GM23338 (cell line): ENCODE measurements at regions not wholly inside any gene's neighbourhood (a gene's known extent, or its start where the extent isn't known, plus 50 kb on each side); places are given as distances from the start of the nearest gene placed in this dataset.

ENCODE experiments used
- ATAC-seq: fragments of 200-7000 bp; cut with Tn5 transposase; 3 replicates; pipeline ENCODE4 v1.9.1; 2020
- DNase-seq: peaks from one replicate; pipeline ENCODE4 v3.0.0-alpha.2; 2015; ENCODE audit warnings: low spot score
- H2AFZ ChIP-seq: fragments of 200-600 bp; sonication (generic); 2 replicates; pipeline ENCODE4 v1.8.0; 2016; ENCODE audit warnings: antibody characterized with exemption, mild to moderate bottlenecking, moderate library complexity
- H3F3A ChIP-seq: fragments of 200-600 bp; sonication (generic); replicated peaks from 2 replicates; pipeline ENCODE4 v1.8.0; 2017; ENCODE audit warnings: antibody characterized with exemption, mixed run types, low read depth
- H3K27ac ChIP-seq: fragments of 200-600 bp; sonication (generic); 2 replicates; pipeline ENCODE4 v1.6.1; 2016; ENCODE audit warnings: low read depth
- H3K27me3 ChIP-seq: fragments of 200-600 bp; sonication (generic); 2 replicates; pipeline ENCODE4 v1.8.0; 2016; ENCODE audit warnings: mild to moderate bottlenecking, mixed run types, moderate library complexity; ENCODE audit not compliant: insufficient read depth
- H3K36me3 ChIP-seq: fragments of 200-600 bp; sonication (generic); 2 replicates; pipeline ENCODE4 v1.8.0; 2016; ENCODE audit warnings: mild to moderate bottlenecking; ENCODE audit not compliant: insufficient read depth
- H3K4me1 ChIP-seq: fragments of 200-600 bp; sonication (generic); 2 replicates; pipeline ENCODE4 v1.8.0; 2016; ENCODE audit warnings: mild to moderate bottlenecking, moderate library complexity; ENCODE audit not compliant: insufficient read depth
- H3K4me2 ChIP-seq: fragments of 200-600 bp; sonication (generic); 2 replicates; pipeline ENCODE4 v1.7.1; 2017; ENCODE audit warnings: mixed run types
- H3K4me3 ChIP-seq: fragments of 200-600 bp; sonication (generic); 2 replicates; pipeline ENCODE4 v1.6.1; 2016; ENCODE audit warnings: mixed run types
- H3K79me2 ChIP-seq: fragments of 200-600 bp; sonication (generic); replicated peaks from 2 replicates; pipeline ENCODE4 v1.8.0; 2017; ENCODE audit warnings: mild to moderate bottlenecking; ENCODE audit not compliant: insufficient read depth
- H3K9me2 ChIP-seq: fragments of 200-600 bp; sonication (generic); 2 replicates; pipeline ENCODE4 v1.8.0; 2017; ENCODE audit not compliant: insufficient read depth
- H4K20me1 ChIP-seq: fragments of 200-600 bp; sonication (generic); replicated peaks from 2 replicates; pipeline ENCODE4 v1.8.0; 2017; ENCODE audit warnings: mild to moderate bottlenecking; ENCODE audit not compliant: insufficient read depth
- H3K27ac Mint-ChIP-seq: 2 replicates; pipeline ENCODE4 v1.8.0; 2020; ENCODE audit warnings: inconsistent platforms, mild to moderate bottlenecking, moderate library complexity, mixed read lengths
- H3K27me3 Mint-ChIP-seq: 3 replicates; pipeline ENCODE4 v1.8.0; 2022; ENCODE audit warnings: low read depth, mild to moderate bottlenecking, moderate library complexity, mixed read lengths, inconsistent platforms; ENCODE audit not compliant: insufficient read depth, poor library complexity
- H3K36me3 Mint-ChIP-seq: 3 replicates; pipeline ENCODE4 v1.8.0; 2021; ENCODE audit warnings: low read depth, mild to moderate bottlenecking, inconsistent platforms, moderate library complexity, mixed read lengths
- H3K4me1 Mint-ChIP-seq: 3 replicates; pipeline ENCODE4 v1.8.0; 2020; ENCODE audit warnings: mild to moderate bottlenecking, inconsistent platforms, mixed read lengths
- H3K4me3 Mint-ChIP-seq: 3 replicates; pipeline ENCODE4 v1.8.0; 2021; ENCODE audit warnings: moderate library complexity, mild to moderate bottlenecking, inconsistent platforms, mixed read lengths
- H3K9me3 Mint-ChIP-seq: 3 replicates; pipeline ENCODE4 v1.8.0; 2020; ENCODE audit warnings: moderate library complexity, mild to moderate bottlenecking, inconsistent platforms, mixed read lengths
- CREB1 ChIP-seq: fragments of 250-450 bp; sonication (Bioruptor Pico); IDR thresholded peaks from 2 replicates; pipeline ENCODE4 v1.5.0; 2020; ENCODE audit warnings: low read depth, mild to moderate bottlenecking, moderate library complexity
- CTCF ChIP-seq, 2 experiments: fragments of 200-600 bp in 1 of 2; sonication (generic) in 1 of 2; conservative IDR thresholded peaks; 2 replicates each; pipeline versions ENCODE4 v1.5.1 to v1.6.1; 2016 to 2017; ENCODE audit warnings: antibody characterized with exemption in 2 of 2, low read depth in 2 of 2, mild to moderate bottlenecking in 2 of 2, moderate library complexity in 1 of 2
- EZH2 ChIP-seq: fragments of 200-600 bp; sonication (generic); IDR thresholded peaks from one replicate; pipeline ENCODE4 v1.8.0; 2017; ENCODE audit warnings: antibody characterized with exemption, mild to moderate bottlenecking, low read depth; ENCODE audit not compliant: unreplicated experiment
- EZH2phosphoT487 ChIP-seq: fragments of 200-600 bp; sonication (generic); IDR thresholded peaks from one replicate; pipeline ENCODE4 v1.8.1; 2018; ENCODE audit warnings: antibody characterized with exemption; ENCODE audit not compliant: unreplicated experiment
- JUNB ChIP-seq: IDR thresholded peaks from one replicate; pipeline ENCODE4 v1.6.1; 2016; ENCODE audit warnings: antibody characterized with exemption; ENCODE audit not compliant: unreplicated experiment
- NANOG ChIP-seq: IDR thresholded peaks from 2 replicates; pipeline ENCODE4 v1.6.1; 2016; ENCODE audit warnings: antibody characterized with exemption, borderline replicate concordance
- POLR2AphosphoS5 ChIP-seq: IDR thresholded peaks from 2 replicates; pipeline ENCODE4 v1.6.1; 2016; ENCODE audit warnings: antibody characterized with exemption, low read depth
- STAT1 ChIP-seq: IDR thresholded peaks from one replicate; pipeline ENCODE4 v1.6.1; 2016; ENCODE audit warnings: antibody characterized with exemption; ENCODE audit not compliant: unreplicated experiment
- ZNF114 ChIP-seq: fragments of 250-450 bp; sonication (Bioruptor Pico); IDR thresholded peaks from 2 replicates; pipeline ENCODE4 v1.5.0; 2020; ENCODE audit warnings: mild to moderate bottlenecking, moderate library complexity
- ZNF331 ChIP-seq: fragments of 250-450 bp; sonication (Bioruptor Pico); IDR thresholded peaks from 2 replicates; pipeline ENCODE4 v1.5.0; 2020; ENCODE audit warnings: low read depth, mild to moderate bottlenecking, moderate library complexity
- TF ChIP-seq, protein P1 (sequence below): fragments of 250-450 bp; sonication (Bioruptor Pico); IDR thresholded peaks from 2 replicates; pipeline ENCODE4 v1.5.0; 2020; ENCODE audit warnings: mild to moderate bottlenecking, moderate library complexity
- TF ChIP-seq, protein P2 (sequence below): IDR thresholded peaks from one replicate; pipeline ENCODE4 v1.6.1; 2018; ENCODE audit warnings: antibody characterized with exemption; ENCODE audit not compliant: unreplicated experiment
- TF ChIP-seq, protein P3 (sequence below): IDR thresholded peaks from 2 replicates; pipeline ENCODE4 v1.6.1; 2016; ENCODE audit warnings: antibody characterized with exemption

DNA sequence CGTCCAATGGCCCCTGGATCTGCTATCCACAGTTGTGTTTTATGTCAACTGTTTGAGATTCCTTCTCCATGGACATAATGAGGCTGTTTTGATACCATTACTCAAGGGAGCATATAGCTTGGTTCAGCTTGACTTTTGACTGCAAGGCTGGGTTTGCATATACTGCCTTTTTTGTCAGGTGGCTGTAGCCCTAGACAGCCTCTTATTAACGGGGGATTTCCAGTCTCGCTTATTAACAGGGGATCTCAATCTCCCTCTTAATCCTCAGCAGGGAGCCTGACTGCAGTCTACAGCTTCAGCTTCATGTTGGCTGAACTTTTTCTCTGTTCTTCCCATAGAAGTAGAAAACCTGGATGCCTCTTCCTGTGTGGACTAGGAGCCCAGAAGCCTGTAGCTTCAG is 73.7 kb upstream of the TNC start:
- DNase-seq (no peak), ATAC-seq (no peak)
- TF ChIP-seq CREB1 (CRISPR knock-in tag), result no peak
- TF ChIP-seq EZH2phosphoT487, result no peak
- no peak for TF ChIP-seq ZNF331
- no peak for TF ChIP-seq CTCF (conservative IDR thresholded peaks at IDR 0.05; ENCODE audit: low read depth in 2 of 2)
- TF ChIP-seq STAT1, result no peak
- TF ChIP-seq NANOG, result no peak
- TF ChIP-seq EZH2, result no peak
- no peak for TF ChIP-seq JUNB
- TF ChIP-seq ZNF114 (CRISPR knock-in tag), result no peak
- TF ChIP-seq, protein P1, sequence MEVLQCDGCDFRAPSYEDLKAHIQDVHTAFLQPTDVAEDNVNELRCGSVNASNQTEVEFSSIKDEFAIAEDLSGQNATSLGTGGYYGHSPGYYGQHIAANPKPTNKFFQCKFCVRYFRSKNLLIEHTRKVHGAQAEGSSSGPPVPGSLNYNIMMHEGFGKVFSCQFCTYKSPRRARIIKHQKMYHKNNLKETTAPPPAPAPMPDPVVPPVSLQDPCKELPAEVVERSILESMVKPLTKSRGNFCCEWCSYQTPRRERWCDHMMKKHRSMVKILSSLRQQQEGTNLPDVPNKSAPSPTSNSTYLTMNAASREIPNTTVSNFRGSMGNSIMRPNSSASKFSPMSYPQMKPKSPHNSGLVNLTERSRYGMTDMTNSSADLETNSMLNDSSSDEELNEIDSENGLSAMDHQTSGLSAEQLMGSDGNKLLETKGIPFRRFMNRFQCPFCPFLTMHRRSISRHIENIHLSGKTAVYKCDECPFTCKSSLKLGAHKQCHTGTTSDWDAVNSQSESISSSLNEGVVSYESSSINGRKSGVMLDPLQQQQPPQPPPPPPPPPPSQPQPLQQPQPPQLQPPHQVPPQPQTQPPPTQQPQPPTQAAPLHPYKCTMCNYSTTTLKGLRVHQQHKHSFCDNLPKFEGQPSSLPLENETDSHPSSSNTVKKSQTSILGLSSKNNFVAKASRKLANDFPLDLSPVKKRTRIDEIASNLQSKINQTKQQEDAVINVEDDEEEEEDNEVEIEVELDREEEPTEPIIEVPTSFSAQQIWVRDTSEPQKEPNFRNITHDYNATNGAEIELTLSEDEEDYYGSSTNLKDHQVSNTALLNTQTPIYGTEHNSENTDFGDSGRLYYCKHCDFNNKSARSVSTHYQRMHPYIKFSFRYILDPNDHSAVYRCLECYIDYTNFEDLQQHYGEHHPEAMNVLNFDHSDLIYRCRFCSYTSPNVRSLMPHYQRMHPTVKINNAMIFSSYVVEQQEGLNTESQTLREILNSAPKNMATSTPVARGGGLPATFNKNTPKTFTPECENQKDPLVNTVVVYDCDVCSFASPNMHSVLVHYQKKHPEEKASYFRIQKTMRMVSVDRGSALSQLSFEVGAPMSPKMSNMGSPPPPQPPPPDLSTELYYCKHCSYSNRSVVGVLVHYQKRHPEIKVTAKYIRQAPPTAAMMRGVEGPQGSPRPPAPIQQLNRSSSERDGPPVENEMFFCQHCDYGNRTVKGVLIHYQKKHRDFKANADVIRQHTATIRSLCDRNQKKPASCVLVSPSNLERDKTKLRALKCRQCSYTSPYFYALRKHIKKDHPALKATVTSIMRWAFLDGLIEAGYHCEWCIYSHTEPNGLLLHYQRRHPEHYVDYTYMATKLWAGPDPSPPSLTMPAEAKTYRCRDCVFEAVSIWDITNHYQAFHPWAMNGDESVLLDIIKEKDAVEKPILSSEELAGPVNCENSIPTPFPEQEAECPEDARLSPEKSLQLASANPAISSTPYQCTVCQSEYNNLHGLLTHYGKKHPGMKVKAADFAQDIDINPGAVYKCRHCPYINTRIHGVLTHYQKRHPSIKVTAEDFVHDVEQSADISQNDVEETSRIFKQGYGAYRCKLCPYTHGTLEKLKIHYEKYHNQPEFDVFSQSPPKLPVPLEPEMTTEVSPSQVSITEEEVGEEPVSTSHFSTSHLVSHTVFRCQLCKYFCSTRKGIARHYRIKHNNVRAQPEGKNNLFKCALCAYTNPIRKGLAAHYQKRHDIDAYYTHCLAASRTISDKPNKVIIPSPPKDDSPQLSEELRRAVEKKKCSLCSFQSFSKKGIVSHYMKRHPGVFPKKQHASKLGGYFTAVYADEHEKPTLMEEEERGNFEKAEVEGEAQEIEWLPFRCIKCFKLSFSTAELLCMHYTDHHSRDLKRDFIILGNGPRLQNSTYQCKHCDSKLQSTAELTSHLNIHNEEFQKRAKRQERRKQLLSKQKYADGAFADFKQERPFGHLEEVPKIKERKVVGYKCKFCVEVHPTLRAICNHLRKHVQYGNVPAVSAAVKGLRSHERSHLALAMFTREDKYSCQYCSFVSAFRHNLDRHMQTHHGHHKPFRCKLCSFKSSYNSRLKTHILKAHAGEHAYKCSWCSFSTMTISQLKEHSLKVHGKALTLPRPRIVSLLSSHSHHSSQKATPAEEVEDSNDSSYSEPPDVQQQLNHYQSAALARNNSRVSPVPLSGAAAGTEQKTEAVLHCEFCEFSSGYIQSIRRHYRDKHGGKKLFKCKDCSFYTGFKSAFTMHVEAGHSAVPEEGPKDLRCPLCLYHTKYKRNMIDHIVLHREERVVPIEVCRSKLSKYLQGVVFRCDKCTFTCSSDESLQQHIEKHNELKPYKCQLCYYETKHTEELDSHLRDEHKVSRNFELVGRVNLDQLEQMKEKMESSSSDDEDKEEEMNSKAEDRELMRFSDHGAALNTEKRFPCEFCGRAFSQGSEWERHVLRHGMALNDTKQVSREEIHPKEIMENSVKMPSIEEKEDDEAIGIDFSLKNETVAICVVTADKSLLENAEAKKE (CRISPR knock-in tag), result no peak
- no peak for TF ChIP-seq POLR2AphosphoS5
- TF ChIP-seq, protein P2, sequence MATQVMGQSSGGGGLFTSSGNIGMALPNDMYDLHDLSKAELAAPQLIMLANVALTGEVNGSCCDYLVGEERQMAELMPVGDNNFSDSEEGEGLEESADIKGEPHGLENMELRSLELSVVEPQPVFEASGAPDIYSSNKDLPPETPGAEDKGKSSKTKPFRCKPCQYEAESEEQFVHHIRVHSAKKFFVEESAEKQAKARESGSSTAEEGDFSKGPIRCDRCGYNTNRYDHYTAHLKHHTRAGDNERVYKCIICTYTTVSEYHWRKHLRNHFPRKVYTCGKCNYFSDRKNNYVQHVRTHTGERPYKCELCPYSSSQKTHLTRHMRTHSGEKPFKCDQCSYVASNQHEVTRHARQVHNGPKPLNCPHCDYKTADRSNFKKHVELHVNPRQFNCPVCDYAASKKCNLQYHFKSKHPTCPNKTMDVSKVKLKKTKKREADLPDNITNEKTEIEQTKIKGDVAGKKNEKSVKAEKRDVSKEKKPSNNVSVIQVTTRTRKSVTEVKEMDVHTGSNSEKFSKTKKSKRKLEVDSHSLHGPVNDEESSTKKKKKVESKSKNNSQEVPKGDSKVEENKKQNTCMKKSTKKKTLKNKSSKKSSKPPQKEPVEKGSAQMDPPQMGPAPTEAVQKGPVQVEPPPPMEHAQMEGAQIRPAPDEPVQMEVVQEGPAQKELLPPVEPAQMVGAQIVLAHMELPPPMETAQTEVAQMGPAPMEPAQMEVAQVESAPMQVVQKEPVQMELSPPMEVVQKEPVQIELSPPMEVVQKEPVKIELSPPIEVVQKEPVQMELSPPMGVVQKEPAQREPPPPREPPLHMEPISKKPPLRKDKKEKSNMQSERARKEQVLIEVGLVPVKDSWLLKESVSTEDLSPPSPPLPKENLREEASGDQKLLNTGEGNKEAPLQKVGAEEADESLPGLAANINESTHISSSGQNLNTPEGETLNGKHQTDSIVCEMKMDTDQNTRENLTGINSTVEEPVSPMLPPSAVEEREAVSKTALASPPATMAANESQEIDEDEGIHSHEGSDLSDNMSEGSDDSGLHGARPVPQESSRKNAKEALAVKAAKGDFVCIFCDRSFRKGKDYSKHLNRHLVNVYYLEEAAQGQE, result no peak
- TF ChIP-seq, protein P3, sequence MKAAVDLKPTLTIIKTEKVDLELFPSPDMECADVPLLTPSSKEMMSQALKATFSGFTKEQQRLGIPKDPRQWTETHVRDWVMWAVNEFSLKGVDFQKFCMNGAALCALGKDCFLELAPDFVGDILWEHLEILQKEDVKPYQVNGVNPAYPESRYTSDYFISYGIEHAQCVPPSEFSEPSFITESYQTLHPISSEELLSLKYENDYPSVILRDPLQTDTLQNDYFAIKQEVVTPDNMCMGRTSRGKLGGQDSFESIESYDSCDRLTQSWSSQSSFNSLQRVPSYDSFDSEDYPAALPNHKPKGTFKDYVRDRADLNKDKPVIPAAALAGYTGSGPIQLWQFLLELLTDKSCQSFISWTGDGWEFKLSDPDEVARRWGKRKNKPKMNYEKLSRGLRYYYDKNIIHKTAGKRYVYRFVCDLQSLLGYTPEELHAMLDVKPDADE, result no peak
- H2AFZ ChIP-seq, result no peak overlapping the region
- H3K27me3 ChIP-seq, result no peaks in the 10 kb centered on the region
- Mint-ChIP-seq H3K27ac (no peak overlapping the region), H3K4me3 (no peak overlapping the region), H3K9me3 (peaks cover 15% of the 10 kb centered on the region; the same call in 2 of the 3 replicates), H3K27me3 (peaks cover 3% of the 10 kb centered on the region), H3K36me3 (peaks cover 13% of the 10 kb centered on the region), H3K4me1 (peaks cover 16% of the 10 kb centered on the region)
- H3K4me2 ChIP-seq, result no peak overlapping the region
- H3K79me2 ChIP-seq, result no peaks in the 10 kb centered on the region
- peaks cover 20% of the 10 kb centered on the region for H3K4me1 ChIP-seq
- no peak overlapping the region for H3K27ac ChIP-seq
- no peaks in the 10 kb centered on the region for H3F3A ChIP-seq
- no peaks in the 10 kb centered on the region for H3K9me2 ChIP-seq
- H3K36me3 ChIP-seq, result no peaks in the 10 kb centered on the region
- H3K4me3 ChIP-seq, result no peak overlapping the region
- no peaks in the 10 kb centered on the region for H4K20me1 ChIP-seq
